Esophagus muscularis mucosa (tissue), 4 donors: ENCODE measurements at regions not wholly inside any gene's neighbourhood (a gene's known extent, or its start where the extent isn't known, plus 50 kb on each side); places are given as distances from the start of the nearest gene placed in this dataset.

Source experiments
- EP300 ChIP-seq: sonication (generic); formaldehyde crosslinking; IDR thresholded peaks from one replicate; pipeline ENCODE4 v1.6.1; 2017; ENCODE audit warnings: antibody characterized with exemption
- POLR2A ChIP-seq: fragments of 450-650 bp; IDR thresholded peaks from one replicate; pipeline ENCODE4 v1.6.1; 2017; ENCODE audit warnings: antibody characterized with exemption, moderate library complexity, mild to moderate bottlenecking, low read depth
- TF ChIP-seq, protein P1 (sequence below), 3 experiments: fragments of 200-600 bp in 2 of 3; fragments of 450-650 bp in 1 of 3; sonication (generic) in 2 of 3; IDR thresholded peaks; one replicate each; pipeline ENCODE4 v1.5.1; 2017 to 2019; ENCODE audit warnings: antibody characterized with exemption in 3 of 3, mild to moderate bottlenecking in 2 of 3, moderate library complexity in 1 of 3

DNA sequence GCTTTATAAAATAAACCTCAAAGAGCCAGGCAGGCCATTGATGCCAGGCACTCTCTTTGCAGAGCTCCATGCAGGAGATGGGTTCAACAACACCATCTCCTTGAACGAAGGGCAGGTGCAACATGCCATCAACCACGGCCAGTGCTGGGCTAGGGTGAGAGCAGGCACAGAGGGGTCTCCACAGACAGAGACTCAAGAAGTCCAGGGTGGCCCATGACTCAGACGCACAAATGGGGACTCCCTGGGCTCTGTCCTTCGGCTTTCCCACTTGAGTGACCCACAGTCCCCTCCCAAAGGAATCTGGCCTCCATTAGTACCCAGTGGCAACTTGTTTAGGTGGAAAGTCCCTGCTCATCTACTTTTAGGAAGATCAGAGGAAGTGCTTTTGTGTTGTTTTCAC lies 124.4 kb upstream of the PZP start:
- TF ChIP-seq POLR2A (no peak), EP300 (no peak)
- TF ChIP-seq, protein P1, sequence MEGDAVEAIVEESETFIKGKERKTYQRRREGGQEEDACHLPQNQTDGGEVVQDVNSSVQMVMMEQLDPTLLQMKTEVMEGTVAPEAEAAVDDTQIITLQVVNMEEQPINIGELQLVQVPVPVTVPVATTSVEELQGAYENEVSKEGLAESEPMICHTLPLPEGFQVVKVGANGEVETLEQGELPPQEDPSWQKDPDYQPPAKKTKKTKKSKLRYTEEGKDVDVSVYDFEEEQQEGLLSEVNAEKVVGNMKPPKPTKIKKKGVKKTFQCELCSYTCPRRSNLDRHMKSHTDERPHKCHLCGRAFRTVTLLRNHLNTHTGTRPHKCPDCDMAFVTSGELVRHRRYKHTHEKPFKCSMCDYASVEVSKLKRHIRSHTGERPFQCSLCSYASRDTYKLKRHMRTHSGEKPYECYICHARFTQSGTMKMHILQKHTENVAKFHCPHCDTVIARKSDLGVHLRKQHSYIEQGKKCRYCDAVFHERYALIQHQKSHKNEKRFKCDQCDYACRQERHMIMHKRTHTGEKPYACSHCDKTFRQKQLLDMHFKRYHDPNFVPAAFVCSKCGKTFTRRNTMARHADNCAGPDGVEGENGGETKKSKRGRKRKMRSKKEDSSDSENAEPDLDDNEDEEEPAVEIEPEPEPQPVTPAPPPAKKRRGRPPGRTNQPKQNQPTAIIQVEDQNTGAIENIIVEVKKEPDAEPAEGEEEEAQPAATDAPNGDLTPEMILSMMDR (IDR thresholded peaks at IDR 0.05) = no peak
